NOMO-1 treated with dmso at 0.1 percent for 144 hours (cell line): ENCODE measurements at regions not wholly inside any gene's neighbourhood (a gene's known extent, or its start where the extent isn't known, plus 50 kb on each side); places are given as distances from the start of the nearest gene placed in this dataset.
"Not testable (repeated sequence)": the region's sequence is repeated elsewhere in the genome, so short reads cannot be mapped to it uniquely, and the experiment has no call there.

Source experiments
- DNase-seq: peaks from one replicate; lab custom pipeline; 2025; ENCODE audit not compliant: unreplicated experiment; lab: John Stamatoyannopoulos, UW

DNA sequence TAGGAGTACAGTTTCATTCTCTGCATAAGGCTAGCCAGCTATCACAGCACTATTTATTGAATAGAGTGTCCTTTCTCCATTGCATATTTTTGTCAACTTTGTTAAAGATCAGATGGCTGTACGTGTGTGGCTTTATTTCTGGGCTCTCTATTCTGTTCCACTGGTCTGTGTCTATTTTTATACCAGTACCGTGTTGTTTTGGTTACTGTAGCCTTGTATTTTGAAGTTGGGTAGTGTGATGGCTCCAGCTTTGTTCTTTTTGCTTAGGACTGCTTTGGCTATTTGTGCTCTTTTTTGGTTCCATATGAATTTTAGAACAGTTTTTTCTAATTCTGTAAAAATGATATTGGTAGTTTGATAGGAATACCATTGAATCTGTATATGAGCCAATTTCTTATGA is 182.1 kb upstream of the DIAPH2 start:
- DNase-seq: no peak

DNA sequence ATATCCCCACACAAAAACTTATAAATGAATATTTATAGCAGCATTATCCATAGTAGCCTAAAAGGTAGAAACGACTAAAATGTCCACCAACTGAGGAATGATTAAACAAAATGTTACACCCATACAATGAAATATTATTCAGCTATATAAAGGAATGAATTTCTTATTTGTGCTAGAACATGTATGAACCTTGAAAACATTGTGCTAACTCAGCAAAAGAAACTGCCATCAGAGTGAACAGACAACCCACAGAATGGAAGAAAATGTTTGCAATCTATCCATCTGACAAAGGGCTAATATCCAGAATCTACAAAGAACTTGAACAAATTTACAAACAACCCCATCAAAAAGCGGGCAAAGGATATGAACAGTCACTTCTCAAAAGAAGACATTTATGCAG is 155.3 kb upstream of the DIAPH2 start:
- DNase-seq: not testable (repeated sequence)

DNA sequence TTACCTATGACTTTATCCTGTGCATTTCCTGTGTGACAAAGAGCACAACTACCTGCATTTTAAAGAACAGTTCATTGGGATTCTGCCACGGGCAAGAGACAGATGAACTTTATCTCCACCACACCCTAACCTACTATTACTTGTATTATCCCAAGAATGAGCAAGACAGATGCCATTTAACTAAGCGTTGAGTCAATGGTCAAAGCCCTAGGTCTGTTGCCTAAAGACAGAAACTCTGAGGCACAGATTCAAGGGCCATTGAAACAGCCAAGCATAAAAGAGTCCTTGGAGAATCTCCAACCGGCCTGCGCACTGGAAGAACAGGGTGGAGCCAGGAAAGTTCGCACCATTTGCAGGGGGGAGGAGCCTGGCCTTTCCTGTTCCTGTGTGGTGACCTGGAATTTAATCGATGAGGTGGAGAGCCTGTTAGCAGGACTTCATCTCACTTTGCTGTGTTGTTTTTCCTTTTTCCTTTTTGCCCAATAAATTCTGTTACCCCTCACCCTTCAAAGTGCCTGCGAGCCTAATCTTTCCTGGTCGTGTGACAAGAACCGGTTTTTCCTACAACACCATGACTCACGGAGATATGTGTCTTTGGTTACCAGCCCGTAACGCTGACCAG is 146.4 kb upstream of the DIAPH2 start:
- DNase-seq: no peak

DNA sequence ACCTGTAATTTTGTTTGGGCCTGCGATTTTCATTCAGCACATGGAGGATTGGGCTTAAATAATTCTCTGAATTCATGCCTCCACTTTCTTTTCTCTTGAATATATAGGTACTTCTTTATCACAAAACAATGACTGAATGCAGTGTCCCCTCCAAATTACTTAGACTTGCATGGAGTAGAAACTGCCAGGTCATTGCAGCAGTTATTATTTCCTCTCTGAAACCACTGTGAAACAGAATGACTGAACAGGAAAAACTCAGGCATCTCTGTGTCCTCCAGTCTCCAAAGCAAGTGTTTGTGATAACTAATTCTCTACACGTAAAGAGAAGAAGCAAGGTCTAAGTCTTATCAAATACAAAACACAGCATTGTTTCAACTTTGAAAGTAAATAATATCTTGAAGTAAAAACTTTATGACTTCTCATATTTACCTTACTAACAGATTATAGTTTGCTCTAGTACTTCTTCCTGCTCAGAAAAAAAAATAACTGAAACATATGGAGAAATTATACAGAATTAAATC is 144.5 kb upstream of the DIAPH2 start:
- DNase-seq: peak; percentile 41

DNA sequence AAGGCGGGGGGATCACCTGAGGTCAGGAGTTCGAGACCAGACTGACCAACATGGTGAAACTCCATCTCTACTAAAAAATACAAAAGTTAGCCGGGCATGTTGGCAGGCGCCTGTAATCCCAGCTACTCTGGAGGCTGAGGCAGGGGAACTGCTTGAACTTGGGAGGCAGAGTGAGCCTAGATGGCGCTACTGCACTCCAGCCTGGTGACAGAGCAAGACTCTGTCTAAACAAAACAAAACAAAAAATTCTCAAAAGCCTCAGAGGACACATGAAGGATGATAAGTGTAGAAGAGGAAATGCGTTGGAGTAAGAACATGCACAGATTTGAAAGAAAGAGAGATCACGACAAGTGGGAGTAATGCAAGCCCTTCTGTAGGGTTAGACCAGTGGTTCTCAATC is 138.4 kb upstream of the DIAPH2 start:
- DNase-seq: not testable (repeated sequence)

DNA sequence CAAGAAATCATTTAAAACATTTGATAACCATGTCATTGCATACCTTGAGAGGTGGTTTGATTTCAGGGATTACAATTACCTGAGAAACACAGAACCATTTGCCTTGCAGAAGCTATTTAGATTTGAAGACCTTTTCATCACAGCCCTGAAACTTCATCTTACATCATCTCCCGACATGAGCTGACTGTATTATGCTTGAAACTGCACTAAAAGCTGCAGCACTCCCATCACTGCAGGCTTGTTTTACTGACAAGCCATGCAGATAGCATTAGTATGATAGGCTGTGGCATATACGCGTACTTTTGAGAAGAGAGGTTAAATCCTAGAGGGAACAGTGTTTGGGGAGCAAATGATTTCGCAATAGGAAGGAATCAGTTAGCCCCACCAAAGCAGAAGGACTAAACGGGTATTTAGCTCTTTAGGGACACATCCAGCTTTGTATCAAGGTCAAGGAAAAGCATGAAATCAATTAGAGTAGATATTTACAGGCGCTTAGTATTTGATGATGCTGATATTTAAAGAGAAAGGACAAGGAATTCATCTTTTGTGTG is 133.2 kb upstream of the DIAPH2 start:
- no peak for DNase-seq

DNA sequence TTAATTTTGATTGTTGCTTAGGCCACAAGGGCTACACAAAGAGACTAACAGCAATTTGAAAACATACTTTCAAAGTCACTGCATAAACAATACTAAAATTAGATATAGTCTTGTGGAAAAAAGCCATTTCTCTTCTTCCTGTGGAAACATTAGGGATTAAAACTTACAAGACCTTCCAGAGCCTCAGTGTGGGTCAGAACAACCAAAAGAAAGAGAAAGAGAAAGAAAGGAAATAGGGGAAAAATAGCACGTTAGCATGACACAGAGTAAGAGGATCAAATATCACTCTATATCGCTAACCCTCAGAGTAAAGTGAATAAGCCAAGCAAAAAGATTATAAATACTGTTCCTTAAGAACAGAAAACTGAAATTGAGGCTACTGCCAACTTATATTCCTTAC is 127.8 kb upstream of the DIAPH2 start:
- no peak for DNase-seq

DNA sequence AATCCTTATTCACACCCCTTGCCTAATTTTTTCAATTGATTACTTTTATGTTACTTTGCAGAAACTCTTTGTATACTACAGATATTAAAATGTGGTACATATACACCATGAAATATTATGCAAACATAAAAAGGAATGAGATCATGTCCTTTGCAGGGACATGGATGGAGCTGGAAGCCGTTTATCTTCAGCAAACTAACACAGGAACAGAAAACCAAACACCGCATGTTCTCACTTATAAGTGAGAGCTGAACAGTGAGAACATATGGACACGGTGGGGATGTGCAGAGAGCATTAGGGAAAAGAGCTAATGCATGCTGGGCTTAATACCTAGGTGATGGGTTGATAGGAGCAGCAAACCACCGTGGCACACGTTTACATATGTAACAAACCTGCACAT is 123.5 kb upstream of the DIAPH2 start:
- not testable (repeated sequence) for DNase-seq

DNA sequence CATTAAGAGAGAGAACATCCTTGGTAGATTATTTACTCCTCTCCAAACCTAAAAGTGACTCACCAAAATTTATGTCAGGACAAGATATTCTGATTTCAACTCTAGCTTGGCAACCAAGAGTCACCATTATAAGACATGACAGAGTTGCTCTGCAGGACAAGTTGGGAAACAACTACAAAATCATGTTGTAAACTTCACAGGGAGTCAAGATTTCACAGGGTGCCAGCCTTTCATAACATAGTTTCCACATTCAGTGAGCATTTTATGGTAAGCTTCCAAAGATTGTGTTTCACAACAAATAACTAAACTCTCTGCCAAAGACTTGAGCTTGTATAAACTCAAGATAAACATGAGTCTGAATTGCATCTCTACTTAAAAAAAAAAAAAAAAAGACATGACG is 121.0 kb upstream of the DIAPH2 start:
- no peak for DNase-seq

DNA sequence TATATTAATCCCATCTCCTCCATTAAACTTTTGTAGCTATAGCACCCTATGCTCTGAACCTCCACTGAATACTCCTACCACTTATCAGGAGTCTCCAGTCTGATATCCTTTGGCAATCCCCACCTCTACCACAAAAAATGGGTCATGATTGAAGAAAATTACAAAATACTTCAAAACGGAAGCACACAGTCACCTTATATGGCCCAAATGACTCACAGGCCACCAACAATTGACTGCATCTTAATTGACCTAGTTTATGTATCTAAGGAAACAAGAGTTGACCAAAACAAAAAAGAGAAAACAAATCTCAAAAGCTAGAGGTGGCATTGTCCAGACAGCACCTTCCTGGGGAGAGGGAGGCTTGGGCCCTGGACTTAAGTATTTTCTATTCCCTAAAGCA is 120.0 kb upstream of the DIAPH2 start:
- peak; percentile 45 for DNase-seq

DNA sequence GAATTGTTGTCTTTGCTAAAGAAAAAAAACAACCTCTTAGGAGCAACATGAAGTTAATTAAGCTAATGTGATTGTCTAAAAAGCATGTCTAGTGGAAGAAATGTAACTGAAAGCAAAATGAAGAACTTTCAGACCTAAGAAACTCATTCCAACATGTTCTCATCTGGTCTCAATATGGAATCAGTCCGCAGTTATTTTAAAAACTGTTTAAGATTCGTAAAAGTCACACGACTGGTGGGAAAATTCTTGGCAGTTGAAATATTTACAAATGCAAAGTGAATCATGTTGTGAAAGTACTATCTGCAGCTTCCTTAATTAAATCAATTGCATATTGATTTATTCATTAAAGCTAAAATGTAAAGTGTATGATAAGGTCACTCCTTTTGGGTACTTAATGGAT is 117.8 kb upstream of the DIAPH2 start:
- DNase-seq: no peak

DNA sequence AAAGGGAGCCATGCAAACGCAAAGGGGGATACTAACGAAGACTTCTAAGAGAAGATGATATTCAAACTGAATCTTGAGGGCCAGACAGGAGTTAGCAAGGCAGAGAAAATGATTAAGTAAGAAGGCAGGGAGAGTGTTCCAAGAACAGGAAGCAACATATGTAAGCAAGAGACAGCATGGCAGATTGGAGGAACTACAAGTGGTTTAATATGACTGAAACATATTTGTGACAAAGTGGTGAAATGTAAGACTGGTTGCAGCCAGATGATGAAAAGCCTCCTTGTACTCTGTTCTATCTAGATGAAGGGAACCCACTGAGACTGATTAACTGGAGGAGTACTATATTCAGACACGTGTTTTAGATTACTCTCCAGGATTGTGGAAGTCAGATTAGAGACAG is 116.6 kb upstream of the DIAPH2 start:
- DNase-seq: no peak

DNA sequence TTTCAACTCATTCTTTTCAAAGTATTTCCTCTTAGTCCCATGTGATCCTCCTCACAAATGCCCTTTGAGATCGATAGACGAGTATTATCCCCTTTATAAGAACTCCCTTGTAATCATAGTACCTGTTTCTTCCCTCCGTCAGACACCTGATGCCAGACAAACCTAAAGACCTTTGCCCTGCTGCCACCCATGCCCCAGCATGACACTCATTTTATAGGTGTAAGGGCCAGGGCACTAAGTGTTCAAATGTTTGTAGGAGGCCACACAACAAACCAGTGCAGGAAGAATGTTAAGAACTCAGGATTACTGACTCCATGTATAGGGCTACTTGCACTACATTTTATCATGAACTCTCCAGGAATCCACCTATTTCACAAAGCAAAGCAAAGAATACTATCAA is 115.6 kb upstream of the DIAPH2 start:
- no peak for DNase-seq

DNA sequence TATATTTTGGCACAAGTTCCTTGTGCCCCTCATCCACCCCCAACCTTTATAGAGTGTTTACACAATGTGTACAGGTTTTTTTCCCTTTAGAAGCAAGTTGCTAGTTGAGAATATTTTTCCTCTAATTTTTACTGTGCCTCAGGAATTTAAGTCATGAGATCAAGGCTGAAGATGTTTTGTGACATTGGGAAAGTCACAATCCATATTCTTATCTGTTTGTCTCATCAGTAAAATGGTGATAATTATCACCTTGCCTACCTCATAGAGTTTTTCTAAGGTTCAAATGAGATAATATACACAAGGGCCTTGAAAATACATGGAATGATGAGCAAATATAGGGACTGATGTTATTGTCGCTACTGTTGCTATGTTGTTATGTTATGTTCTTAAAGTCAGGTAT is 109.6 kb upstream of the DIAPH2 start:
- no peak for DNase-seq

DNA sequence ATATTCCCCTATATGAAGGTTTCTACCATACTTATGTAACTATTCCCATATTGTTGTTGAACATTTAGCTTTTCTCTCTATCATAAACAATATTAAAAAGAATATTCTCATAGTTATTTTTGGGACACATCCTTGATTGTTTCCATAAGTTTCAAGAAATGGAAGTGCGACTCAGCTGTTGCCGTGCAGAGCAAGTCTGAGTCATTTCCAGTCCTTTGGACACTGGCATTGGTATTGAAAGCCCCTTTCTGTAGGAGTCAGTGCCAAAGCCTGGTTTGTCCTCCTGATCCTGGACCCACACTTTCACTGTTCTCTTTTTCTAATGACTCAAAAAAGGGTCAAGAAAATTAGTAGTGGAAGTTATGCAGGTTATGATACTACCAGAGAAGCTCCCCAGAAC is 108.3 kb upstream of the DIAPH2 start:
- no peak for DNase-seq

DNA sequence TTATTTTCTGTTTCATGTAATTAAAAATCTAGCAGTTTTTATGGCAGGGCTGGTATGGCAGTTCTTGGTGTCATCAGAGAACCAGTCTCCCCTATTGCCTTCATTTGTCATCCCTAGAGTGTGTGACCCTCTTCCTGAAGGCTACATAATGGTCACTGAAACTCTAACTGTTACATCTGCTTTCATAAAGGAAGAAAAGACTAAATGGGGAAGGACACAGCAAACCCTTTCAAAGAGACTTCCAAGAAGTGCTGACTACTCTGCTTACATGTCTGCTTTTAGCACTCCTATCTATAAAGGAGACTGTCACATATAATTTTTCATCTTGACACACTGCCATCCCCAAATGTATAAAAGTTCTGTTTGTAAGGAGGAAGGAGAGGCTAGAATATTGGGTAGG is 105.9 kb upstream of the DIAPH2 start:
- no peak for DNase-seq

DNA sequence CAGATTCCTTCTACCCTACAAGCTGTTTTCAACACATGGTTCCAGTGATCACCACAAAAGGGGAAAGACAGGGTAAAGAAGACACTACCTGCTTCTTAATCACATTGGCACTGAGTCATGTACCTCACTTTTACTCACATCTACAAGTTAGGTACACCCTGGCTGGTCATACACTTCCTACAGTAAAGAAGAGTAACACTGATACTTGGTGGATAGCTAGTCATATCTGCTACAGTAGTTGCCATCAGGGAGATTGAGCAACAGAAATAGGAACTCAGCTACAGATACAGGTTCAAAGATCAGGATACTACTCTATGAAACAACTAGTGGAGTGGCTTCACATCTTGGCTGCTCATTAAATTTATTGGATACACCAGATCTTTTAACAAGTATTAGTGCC is 105.4 kb upstream of the DIAPH2 start:
- DNase-seq: no peak

DNA sequence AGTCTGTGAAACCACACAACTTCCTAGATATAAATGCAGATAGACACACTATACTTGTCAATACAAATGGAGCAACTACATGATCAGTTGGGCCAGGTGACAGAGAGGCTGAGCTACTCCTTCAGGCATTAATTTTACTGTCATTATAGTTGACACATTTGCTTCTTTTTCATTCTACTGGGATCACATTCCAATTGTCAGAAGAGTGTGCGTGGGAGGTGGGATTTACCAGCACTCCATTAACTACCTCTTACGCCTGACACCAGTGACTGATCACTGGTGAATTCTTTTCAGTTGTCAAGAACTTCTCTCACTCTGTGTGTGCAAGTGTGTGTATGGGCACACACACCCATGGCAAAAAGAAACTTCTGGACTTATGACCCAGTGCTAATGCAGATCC is 94.2 kb upstream of the DIAPH2 start:
- no peak for DNase-seq

DNA sequence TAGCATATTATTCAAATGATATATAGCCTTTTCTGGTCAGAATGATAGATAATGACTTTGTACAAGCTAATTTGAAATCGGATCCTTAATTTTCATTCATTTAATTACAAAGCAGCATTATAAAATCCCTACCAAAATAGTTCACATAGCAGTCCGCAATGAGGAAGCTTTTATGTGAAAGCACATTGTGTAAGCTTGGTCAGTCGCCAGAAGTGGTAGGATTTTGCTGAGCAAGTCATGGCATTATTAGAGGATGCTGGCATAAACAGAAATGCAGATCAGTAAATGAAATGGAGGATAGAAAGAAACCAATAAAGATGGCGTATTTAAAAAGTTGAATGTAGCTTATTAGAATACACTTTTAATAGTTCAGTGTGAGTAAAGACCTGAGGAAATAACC is 93.2 kb upstream of the DIAPH2 start:
- no peak for DNase-seq

DNA sequence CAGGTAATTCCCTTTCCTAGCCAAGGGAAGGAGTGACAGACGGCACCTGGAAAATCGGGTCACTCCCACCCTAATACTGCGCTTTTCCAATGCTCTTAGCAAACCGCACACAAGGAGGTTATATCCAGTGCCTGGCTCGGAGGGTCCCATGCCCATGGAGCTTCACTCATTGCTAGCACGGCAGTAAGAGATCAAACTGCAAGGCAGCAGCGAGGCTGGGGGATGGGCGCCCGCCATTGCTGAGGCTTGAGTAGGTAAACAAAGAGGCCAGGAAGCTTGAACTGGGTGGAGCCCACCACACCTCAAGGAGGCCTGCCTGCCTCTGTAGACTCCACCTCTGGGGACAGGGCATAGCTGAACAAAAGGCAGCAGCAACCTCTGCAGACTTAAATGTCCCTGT is 86.8 kb upstream of the DIAPH2 start:
- DNase-seq: not testable (repeated sequence)

DNA sequence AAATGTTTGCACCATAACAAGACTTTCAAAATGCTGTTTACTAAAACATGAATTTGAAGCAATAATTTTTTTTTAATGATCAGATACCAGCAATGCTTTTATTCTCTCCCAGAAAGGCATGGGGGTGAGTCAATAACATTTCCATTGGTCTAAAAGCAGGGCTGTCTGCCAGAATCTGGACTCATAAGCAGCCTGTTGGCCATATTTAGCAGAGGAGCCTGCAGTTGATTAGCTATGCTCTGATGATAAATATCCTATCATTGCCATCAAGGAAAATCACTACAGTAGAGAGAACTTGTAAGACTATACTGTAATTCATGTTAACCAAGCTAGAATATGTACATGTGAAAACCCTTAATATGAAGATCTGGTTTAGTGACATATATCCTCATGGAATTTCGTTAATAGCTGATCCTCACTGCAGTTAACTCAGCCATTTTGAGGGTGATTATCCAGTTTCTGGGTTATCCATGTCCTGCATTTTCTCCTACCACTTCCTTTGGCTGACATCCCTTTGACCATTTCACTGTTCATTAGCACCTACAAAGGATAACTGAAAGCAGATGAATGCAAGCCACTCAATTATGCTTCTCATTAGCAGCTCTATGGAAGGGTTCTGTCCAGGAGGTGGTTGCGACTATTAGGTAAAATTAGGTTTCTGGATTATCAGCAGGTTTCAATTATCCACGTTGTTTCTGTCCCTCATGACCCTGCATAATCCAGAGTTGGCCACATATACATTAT is 72.9 kb upstream of the DIAPH2 start:
- DNase-seq: no peak

DNA sequence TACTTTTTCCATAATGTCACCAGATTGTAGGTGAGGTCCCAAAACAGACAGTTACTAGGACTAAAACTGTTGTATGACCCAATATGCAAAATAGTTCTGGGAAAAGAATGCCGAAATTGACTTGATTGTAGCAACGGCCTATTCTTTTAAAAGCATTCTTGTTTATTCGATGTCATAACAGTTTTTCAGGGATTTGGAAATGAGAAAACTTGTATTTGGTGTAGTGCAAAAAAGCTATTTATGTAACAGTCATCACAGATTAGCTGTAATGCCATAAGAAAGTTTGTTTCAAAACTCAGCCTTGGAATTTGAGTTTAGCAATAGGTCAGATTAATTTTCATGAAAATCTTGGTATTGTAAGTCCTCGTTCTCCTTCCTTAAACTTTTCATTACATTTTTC is 69.2 kb upstream of the DIAPH2 start:
- no peak for DNase-seq

DNA sequence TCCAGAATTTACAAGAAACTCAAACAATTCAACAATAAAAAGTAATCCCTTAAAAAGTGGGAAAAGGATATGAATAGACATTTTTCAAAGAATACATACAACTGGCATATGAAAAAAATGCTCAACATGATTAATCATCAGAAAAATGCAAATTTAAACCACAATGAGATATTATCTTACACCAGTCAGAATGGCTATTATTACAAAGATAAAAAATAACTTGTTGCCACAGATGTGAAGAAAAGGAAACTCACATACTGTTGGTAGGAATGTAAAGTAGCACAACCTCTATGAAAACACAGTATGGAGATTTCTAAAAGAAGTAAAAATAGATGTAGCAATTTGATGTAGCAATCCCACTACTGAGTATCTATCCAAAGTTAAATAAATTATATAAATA is 65.1 kb upstream of the DIAPH2 start:
- no peak for DNase-seq
